GM21447 (cell line): ENCODE measurements at regions not wholly inside any gene's neighbourhood (a gene's known extent, or its start where the extent isn't known, plus 50 kb on each side); places are given as distances from the start of the nearest gene placed in this dataset.
"Not testable (repeated sequence)": the region's sequence is repeated elsewhere in the genome, so short reads cannot be mapped to it uniquely, and the experiment has no call there.

Source experiments
- ATAC-seq: cut with Tn5 transposase; IDR thresholded peaks from one replicate; pipeline ENCODE4 v1.9.1; 2021; ENCODE audit not compliant: unreplicated experiment

DNA sequence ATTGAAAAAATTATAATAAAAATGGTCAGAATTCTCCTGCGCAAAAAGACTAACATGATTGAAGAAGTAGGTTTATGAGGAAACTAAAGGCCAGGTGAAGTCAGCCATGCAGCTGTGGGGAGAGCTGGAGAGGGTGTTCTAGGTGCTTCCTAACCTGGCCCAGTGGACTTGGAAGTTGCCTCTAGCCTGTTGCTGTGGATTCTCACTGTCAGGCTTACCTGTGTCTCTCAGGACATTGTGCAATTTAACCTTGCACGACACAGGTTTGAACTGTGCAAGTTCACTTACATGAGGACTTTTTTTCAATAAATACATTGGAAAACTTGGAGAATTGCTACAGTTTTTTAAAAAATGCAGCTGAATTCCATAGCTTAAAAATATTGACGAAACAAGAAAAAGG is 266.4 kb downstream of the CXCL12 start:
- no peak for ATAC-seq

DNA sequence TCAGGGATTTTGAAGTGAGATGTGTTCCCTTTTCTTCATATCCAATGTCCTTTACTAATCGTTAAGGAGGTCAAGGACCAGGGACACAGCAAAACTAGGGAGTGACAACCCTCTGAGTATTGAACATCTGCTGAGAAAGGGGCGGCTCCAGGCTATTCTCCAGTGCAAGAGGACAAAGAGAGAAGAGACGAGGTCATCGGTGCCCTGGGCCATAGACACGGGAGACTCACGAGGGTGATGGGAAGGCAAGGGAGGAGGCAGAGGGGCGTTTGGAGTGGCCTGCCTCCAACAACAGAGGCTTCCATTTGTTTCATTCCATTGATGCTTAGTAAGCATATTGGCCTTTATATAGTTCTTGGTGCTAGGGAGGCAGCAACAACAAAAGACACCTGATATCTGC is 268.4 kb downstream of the CXCL12 start:
- ATAC-seq, result no peak

DNA sequence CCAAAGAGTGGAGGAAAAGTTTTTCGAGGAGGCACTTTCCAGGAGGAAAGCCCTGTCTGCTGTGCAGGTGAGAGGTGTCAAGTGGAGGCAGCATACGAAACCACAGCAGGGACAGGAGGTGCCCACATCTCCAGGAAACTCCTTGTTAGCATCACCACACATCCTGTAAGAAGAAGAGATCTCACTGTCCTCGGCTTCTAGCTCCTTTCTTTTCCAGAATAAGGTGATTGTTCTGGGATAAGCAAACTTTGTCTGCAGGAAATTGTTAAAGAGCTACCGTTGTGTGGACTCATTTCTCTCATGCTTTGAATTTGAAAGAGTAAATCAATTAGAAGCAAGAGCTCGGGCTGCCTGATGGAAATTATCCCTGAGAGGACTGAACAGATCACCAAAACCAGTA is 269.4 kb downstream of the CXCL12 start:
- no peak for ATAC-seq

- no peak for ATAC-seq
Measured at GRCh38 chr10:44114441-44114840, 270.5 kb downstream of the CXCL12 start.

DNA sequence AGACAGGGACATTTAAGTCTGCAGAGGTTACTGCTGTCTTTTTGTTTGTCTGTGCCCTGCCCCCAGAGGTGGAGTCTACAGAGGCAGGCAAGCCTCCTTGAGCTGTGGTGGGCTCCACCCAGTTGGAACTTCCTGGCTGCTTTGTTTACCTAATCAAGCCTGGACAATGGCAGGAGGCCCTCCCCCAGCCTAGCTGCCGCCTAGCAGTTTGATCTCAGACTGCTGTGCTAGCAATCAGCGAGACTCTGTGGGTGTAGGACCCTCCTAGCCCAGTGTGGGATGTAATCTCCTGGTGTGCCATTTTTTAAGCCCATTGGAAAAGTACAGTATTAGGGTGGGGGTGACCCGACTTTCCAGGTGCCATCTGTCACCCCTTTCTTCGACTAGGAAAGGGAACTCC is 272.6 kb downstream of the CXCL12 start:
- ATAC-seq, result not testable (repeated sequence)

GRCh38 chr10:44105696-44106095 is 279.2 kb downstream of the CXCL12 start:
- ATAC-seq, result no peak

GRCh38 chr10:44102726-44103255 is 282.1 kb downstream of the CXCL12 start:
- no peak for ATAC-seq

GRCh38 chr10:44101082-44101481 is 283.8 kb downstream of the CXCL12 start:
- ATAC-seq, result no peak

DNA sequence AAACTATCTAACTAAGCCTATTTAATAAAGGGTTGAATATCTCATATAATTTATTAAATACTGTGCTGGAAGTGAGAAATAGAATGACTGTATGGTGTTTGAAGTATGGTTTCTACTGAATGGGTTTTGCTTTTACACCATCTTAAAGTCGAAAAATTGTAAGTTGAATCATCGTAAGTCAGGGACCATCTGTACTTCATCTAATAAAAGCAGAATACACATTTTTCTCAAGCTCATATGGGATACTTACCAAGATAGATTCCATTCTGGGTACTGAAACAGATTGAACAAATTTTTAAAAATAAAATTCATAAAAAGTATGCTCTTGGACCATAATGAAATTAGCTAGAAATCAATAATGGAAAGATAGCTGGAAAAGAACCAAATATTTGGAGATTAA is 285.4 kb downstream of the CXCL12 start:
- ATAC-seq, result no peak

GRCh38 chr10:44096217-44096616 is 288.7 kb downstream of the CXCL12 start:
- not testable (repeated sequence) for ATAC-seq

DNA sequence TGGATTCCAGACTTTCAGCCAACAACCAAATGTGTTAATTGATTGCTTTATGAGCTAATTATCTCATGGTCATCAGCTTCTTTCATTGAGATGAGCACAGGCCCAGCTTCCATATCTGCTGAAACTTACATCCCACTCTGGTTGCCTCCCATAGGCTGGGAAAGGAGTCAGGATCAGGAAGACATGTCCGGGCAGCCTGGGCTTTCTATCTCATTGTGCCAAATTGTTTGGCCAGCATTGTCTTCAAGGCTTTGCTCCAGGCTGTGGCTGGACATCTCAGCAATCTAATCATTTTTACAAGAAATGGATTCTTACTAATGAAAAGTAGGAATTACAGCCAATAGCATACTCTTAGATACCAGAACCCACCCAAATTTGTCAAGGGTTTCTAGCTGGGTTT is 295.2 kb downstream of the CXCL12 start:
- no peak for ATAC-seq

GRCh38 chr10:44087403-44087802 is 297.5 kb downstream of the CXCL12 start:
- ATAC-seq, result no peak

DNA sequence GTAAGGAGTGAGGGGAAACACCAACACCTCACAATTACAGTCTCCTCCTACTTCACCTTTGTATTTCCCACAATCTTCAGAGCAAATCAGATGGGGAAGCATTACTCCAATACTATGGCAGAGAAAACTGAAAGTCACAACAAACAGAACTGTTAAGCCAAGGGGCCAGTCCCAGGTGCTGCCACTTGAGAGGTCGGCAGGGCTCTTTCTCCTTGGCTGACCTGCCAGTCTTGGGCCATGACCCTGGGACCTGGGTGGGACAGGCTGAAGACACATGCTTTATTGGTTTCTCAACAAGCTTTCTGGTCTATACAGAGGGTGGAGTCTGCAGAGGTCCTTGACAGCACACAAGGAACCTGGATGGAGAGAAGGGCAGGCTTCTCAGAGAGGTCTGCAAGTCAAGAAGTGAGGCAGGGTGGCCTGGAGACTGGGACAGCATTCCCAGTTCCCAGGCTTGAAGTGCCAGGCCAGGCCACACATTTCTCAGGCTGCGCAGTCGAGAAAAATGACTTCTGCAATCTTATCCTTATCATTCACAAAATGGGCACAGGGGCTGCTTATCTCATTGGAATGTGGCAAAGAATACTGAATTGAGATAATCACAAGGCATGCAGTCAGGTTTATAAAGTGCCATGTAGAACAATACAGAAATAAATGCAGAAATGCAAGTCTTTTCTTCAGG is 301.0 kb downstream of the CXCL12 start:
- ATAC-seq, result no peak

GRCh38 chr10:44071479-44071878 is 313.4 kb downstream of the CXCL12 start:
- ATAC-seq, result no peak

DNA sequence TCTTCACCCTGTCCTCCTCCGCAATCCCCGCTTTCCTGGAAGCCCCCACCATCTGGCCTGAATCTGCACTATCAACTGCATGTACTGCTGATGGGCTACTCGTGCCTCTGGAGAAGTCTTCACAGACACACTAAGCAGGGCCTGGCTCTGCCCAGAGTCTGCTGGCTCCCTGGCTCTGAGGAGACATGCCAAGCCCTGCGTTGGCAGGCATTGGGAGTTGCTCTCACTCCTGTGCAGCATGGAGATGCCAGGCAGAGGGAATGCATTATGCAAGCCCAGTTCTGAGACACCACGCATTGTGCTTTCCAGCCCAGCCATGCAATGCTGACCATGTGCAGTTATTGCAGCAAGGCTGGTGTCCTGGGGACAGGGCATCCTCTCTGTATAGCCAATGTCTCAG is 314.6 kb downstream of the CXCL12 start:
- ATAC-seq, result no peak

DNA sequence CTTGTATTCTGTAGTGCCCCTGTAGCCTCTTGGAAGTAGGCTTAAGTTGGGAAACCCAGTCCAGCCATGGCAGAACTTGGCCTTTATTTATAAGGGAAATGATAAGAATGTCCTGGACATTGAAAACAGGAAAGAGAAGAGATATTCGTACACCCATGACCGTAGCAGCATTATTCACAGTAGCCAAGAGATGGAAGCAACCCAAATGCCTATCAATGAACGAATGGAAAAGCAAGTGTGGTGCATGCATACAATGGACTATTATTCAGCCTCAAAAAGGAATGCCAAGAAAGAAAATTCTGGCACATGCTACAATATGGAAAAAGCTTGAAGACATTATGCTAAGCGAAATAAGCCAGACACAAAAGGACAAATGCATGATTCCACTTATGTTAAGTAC is 315.3 kb downstream of the CXCL12 start:
- ATAC-seq, result no peak

GRCh38 chr10:44068716-44069482 is 316.0 kb downstream of the CXCL12 start:
- ATAC-seq, result no peak

DNA sequence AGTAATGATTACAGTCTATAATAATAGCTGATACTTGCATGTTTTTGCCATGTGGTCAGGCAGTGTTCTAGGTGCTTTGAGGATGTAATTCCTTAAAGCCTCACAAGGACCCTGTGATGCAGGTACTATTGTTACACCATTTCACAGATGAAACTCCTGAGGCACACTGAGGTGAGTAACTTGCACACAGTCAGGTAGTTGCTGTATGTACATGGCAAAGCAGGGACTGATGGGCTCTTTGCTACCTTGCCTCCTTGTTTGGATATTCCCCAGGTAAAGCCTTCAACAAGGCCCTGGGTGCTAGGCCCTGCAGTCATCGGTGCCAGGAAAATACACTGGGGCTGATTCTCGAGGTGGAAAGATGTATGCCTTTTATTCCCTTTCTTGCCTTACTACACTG is 317.5 kb downstream of the CXCL12 start:
- ATAC-seq, result no peak

- no peak for ATAC-seq
Measured at GRCh38 chr10:44066527-44067255, 318.2 kb downstream of the CXCL12 start.

GRCh38 chr10:44065788-44066526 is 318.9 kb downstream of the CXCL12 start:
- ATAC-seq, result no peak
